ENCODE measurements at regions not wholly inside any gene's neighbourhood (a gene's known extent, or its start where the extent isn't known, plus 50 kb on each side); places are given as distances from the start of the nearest gene placed in this dataset.

DNA sequence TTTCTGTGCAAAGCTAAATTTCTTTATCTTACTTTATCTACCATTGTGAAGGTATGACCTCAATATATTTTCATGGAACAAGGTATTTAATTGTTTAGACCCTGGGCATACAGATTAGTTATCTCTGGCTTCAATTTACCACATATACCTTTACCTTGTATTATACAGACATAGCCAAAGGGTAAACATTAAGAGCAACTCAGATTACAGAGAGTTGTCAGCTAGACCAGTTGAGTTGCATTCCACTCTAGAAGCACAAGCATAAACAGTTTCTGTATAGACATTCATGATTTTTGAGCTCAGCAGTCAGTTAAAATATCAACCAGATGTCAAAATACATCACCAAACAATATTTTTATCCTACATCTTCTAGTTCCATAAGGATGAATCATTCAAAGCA lies 857.3 kb upstream of the ZWINT start:
- Histone ChIP-seq H3K9me3 (ENCODE audit: control insufficient read depth in 1 of 2, insufficient read depth in 1 of 2, low read length in 2 of 2) (no peaks in the 10 kb centered on the region), H3K27me3 (ENCODE audit: control insufficient read depth in 1 of 2, insufficient read depth in 2 of 2, low read length in 2 of 2) (no peaks in the 10 kb centered on the region), H3K36me3 (ENCODE audit: insufficient read depth, low read length) (no peaks in the 10 kb centered on the region), H3K4me3 (ENCODE audit: low read length) (no peak overlapping the region), H3K27ac (ENCODE audit: low read depth in 1 of 2, low read length in 2 of 2) (no peak overlapping the region), H3K4me1 (ENCODE audit: insufficient read depth, low read length) (no peaks in the 10 kb centered on the region)
- H3K4me3 Mint-ChIP-seq, result no peak overlapping the region
- H3K27ac Mint-ChIP-seq, result no peak overlapping the region
- H3K36me3 Mint-ChIP-seq (ENCODE audit: low read depth), result no peaks in the 10 kb centered on the region
- H3K4me1 Mint-ChIP-seq (ENCODE audit: low read depth), result no peaks in the 10 kb centered on the region
- no peaks in the 10 kb centered on the region for H3K27me3 Mint-ChIP-seq
- POLR2A ChIA-PET, result no interaction called here
- CTCF ChIA-PET, result no interaction called here
- DNase-seq (no peak), ATAC-seq (ENCODE audit: poor library complexity) (no peak)
- H3K9me3 Mint-ChIP-seq, result peaks cover 6% of the 10 kb centered on the region
- TF ChIP-seq CTCF (IDR thresholded peaks at IDR 0.05), result no peak
- intact Hi-C loops (cut with DNase I, micrococcal nuclease), result no loop called here

DNA sequence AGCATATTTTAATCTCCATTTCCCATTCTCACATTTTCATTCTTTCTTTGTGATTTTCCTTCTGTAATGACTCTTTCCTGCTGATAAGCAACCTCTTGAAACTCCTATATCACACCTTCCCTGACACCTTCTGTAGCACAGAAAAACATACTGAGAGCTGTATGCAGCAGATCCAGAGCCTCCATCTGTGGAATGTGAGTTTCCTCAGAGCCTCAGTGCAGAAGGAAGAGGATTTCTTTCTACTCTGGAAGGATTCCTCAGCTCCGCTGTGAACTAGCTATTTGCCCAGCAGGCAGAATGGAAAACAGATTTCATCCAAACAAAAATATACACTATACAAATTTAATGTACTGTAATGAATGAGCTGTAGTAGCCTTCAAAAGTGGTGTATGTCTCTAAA lies 841.3 kb upstream of the ZWINT start:
- no peaks in the 10 kb centered on the region for H3K36me3 Mint-ChIP-seq (ENCODE audit: low read depth)
- ATAC-seq (ENCODE audit: poor library complexity), result no peak
- H3K4me1 Mint-ChIP-seq (ENCODE audit: low read depth), result no peaks in the 10 kb centered on the region
- TF ChIP-seq CTCF (IDR thresholded peaks at IDR 0.05), result no peak
- H3K9me3 ChIP-seq (ENCODE audit: control insufficient read depth in 1 of 2, insufficient read depth in 1 of 2, low read length in 2 of 2), result no peaks in the 10 kb centered on the region
- H3K36me3 ChIP-seq (ENCODE audit: insufficient read depth, low read length), result no peaks in the 10 kb centered on the region
- intact Hi-C loops (cut with DNase I, micrococcal nuclease), result no loop called here
- no peak overlapping the region for H3K4me3 ChIP-seq (ENCODE audit: low read length)
- peaks cover 4% of the 10 kb centered on the region for H3K9me3 Mint-ChIP-seq
- DNase-seq, result no peak
- H3K4me1 ChIP-seq (ENCODE audit: insufficient read depth, low read length), result no peaks in the 10 kb centered on the region
- no peaks in the 10 kb centered on the region for H3K27me3 ChIP-seq (ENCODE audit: control insufficient read depth in 1 of 2, insufficient read depth in 2 of 2, low read length in 2 of 2)
- H3K27me3 Mint-ChIP-seq, result no peaks in the 10 kb centered on the region
- POLR2A ChIA-PET, result no interaction called here
- CTCF ChIA-PET, result no interaction called here
- H3K4me3 Mint-ChIP-seq, result no peak overlapping the region
- no peak overlapping the region for H3K27ac Mint-ChIP-seq
- H3K27ac ChIP-seq (ENCODE audit: low read depth in 1 of 2, low read length in 2 of 2), result no peak overlapping the region

DNA sequence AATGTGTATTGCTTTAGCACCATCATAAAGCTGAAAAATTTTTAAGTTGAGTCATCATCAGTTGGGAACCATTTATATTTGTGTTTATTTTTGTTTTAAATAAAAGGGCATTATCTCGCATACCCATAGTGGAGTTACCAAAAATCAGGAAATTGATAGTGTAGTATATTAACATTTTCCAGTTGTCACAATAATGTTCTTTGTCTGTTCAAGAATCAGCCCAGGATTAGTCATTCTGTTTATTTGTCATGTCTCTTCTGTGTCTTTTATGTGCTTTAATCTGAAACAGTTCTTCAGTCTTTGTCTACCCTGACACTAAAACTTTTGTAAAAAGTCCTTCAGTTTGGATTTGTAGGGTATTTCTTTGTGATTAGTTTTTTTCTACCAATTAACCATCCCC lies 827.8 kb upstream of the ZWINT start:
- Histone ChIP-seq H3K4me1 (ENCODE audit: insufficient read depth, low read length) (no peaks in the 10 kb centered on the region), H3K9me3 (ENCODE audit: control insufficient read depth in 1 of 2, insufficient read depth in 1 of 2, low read length in 2 of 2) (peaks cover 0 to 3% of the 10 kb centered on the region in 2 experiments), H3K27ac (ENCODE audit: low read depth in 1 of 2, low read length in 2 of 2) (no peak overlapping the region), H3K27me3 (ENCODE audit: control insufficient read depth in 1 of 2, insufficient read depth in 2 of 2, low read length in 2 of 2) (no peaks in the 10 kb centered on the region), H3K36me3 (ENCODE audit: insufficient read depth, low read length) (no peaks in the 10 kb centered on the region), H3K4me3 (ENCODE audit: low read length) (no peak overlapping the region)
- ATAC-seq (ENCODE audit: poor library complexity) (no peak), DNase-seq (no peak)
- intact Hi-C loops (cut with DNase I, micrococcal nuclease), result no loop called here
- no peak for TF ChIP-seq CTCF (IDR thresholded peaks at IDR 0.05)
- no peak overlapping the region for H3K27ac Mint-ChIP-seq
- no peaks in the 10 kb centered on the region for H3K4me1 Mint-ChIP-seq (ENCODE audit: low read depth)
- no peak overlapping the region for H3K4me3 Mint-ChIP-seq
- H3K27me3 Mint-ChIP-seq, result no peaks in the 10 kb centered on the region
- H3K9me3 Mint-ChIP-seq, result peaks cover 11% of the 10 kb centered on the region
- ChIA-PET CTCF (no interaction called here), POLR2A (no interaction called here)
- no peaks in the 10 kb centered on the region for H3K36me3 Mint-ChIP-seq (ENCODE audit: low read depth)

Measured in CD4-positive, alpha-beta T cell (primary cell).